ENCODE measurements at regions not wholly inside any gene's neighbourhood (a gene's known extent, or its start where the extent isn't known, plus 50 kb on each side); places are given as distances from the start of the nearest gene placed in this dataset.

DNA sequence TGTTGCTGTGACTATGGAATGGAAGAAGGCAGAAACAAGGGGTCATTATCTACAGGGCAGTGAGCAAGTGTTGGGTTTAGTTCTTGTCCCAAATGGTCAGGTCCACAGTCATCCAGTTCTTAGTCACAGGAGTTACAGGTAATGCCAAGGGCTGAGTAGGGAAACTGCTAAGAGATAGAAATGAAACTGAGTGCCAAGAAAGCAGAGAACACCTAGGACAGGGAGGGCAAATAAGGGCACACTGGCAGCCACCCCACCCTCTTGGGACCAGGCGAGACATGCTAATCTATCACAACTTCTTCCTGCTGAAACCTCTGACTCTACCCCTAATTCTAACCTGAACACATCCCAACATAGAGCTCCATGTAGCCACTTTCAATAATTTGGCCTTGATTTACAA, 103.2 kb downstream of the KLF4 start:
- DNase-seq (ENCODE audit: extremely low read depth, low read depth) = no peak

Data from NCI-H460 (cell line).